H1 (cell line): ENCODE measurements at regions not wholly inside any gene's neighbourhood (a gene's known extent, or its start where the extent isn't known, plus 50 kb on each side); places are given as distances from the start of the nearest gene placed in this dataset.

Experiments used
- CTCF ChIP-seq, 3 experiments: IDR thresholded peaks; 1 replicate in 2 of 3; 2 replicates in 1 of 3; pipeline versions ENCODE4 v1.5.1 to v1.6.1; 2011; ENCODE audit warnings: low read length in 3 of 3, mild to moderate bottlenecking in 3 of 3, inconsistent platforms in 2 of 3, low read depth in 1 of 3, moderate library complexity in 1 of 3; ENCODE audit not compliant: insufficient read depth in 1 of 3; ENCODE audit errors: control extremely low read depth in 1 of 3
- EZH2 ChIP-seq: fragments of 200-600 bp; sonication (generic); IDR thresholded peaks from 2 replicates; pipeline ENCODE4 v1.7.1; 2012; ENCODE audit warnings: low read depth, mild to moderate bottlenecking, moderate library complexity, low read length, inconsistent platforms; ENCODE audit not compliant: severe bottlenecking
- POLR2A ChIP-seq, 2 experiments: IDR thresholded peaks; 1 replicate in 1 of 2; 2 replicates in 1 of 2; pipeline ENCODE4 v1.6.1; 2011; ENCODE audit warnings: low read depth in 2 of 2, low read length in 2 of 2, mild to moderate bottlenecking in 2 of 2; ENCODE audit errors: control extremely low read depth in 1 of 2
- RBBP5 ChIP-seq: IDR thresholded peaks from 2 replicates; pipeline ENCODE4 v1.7.1; 2012; ENCODE audit warnings: low read depth, mild to moderate bottlenecking, inconsistent platforms, low read length, moderate library complexity, borderline replicate concordance

GRCh38 chr7:45296748-45297147, 139.2 kb downstream of the RAMP3 start:
- no peak for TF ChIP-seq POLR2A (IDR thresholded peaks at IDR 0.05; ENCODE audit: control extremely low read depth in 1 of 2, low read depth in 2 of 2, low read length in 2 of 2)
- no peak for TF ChIP-seq RBBP5
- TF ChIP-seq CTCF (IDR thresholded peaks at IDR 0.05; ENCODE audit: control extremely low read depth in 1 of 3, insufficient read depth in 1 of 3, low read depth in 1 of 3, low read length in 3 of 3), result no peak
- TF ChIP-seq EZH2, result no peak
